SK-N-MC (cell line): ENCODE measurements at regions not wholly inside any gene's neighbourhood (a gene's known extent, or its start where the extent isn't known, plus 50 kb on each side); places are given as distances from the start of the nearest gene placed in this dataset.

Experiments
- EZH2 ChIP-seq: fragments of 200-600 bp; sonication (generic); IDR thresholded peaks from one replicate; pipeline ENCODE4 v1.6.1; 2017; ENCODE audit warnings: antibody characterized with exemption
- POLR2AphosphoS5 ChIP-seq: IDR thresholded peaks from 2 replicates; pipeline ENCODE4 v1.6.1; 2012; ENCODE audit warnings: mild to moderate bottlenecking, low read depth, low read length, borderline replicate concordance

DNA sequence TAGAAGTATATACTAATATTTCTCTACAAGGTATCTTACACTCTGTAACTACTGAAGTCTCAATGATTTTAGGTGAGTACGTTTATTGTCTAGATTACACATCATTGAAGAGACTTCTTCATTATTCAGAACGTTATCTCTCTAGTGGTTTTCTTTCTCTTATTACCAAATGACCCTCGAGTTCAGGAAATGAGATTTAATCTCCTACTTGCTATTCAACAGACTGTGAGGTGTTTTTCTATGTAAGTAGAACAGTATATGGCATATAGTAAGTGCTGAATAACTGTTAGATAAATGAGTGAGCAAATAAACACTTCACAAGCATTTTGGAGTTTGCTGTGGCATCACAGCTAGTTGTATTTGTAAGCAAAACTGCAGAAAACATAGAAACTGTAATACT is 947.2 kb upstream of the SLC39A10 start:
- no peak for TF ChIP-seq POLR2AphosphoS5
- no peak for TF ChIP-seq EZH2
